KMS-11 (cell line): ENCODE measurements at regions not wholly inside any gene's neighbourhood (a gene's known extent, or its start where the extent isn't known, plus 50 kb on each side); places are given as distances from the start of the nearest gene placed in this dataset.

Experiments used
- H2AFZ ChIP-seq: fragments of 200-600 bp; sonication (generic); 2 replicates; pipeline ENCODE4 v1.6.1; 2016; ENCODE audit warnings: antibody characterized with exemption, mixed run types, low read depth
- H3K27ac ChIP-seq: fragments of 200-600 bp; sonication (generic); 2 replicates; pipeline ENCODE4 v1.6.1; 2016; ENCODE audit warnings: mild to moderate bottlenecking, mixed run types
- H3K27me3 ChIP-seq: fragments of 200-600 bp; sonication (generic); 2 replicates; pipeline ENCODE4 v1.6.1; 2017; ENCODE audit warnings: mild to moderate bottlenecking, low read depth, mixed run types, moderate library complexity; ENCODE audit not compliant: insufficient read depth
- H3K36me3 ChIP-seq: fragments of 200-600 bp; sonication (generic); 2 replicates; pipeline ENCODE4 v1.6.1; 2017; ENCODE audit warnings: mild to moderate bottlenecking, mixed run types; ENCODE audit not compliant: insufficient read depth
- H3K4me1 ChIP-seq: fragments of 200-600 bp; sonication (generic); 2 replicates; pipeline ENCODE4 v1.6.1; 2016; ENCODE audit warnings: mild to moderate bottlenecking, low read depth, mixed run types; ENCODE audit not compliant: poor library complexity, severe bottlenecking
- H3K4me2 ChIP-seq: fragments of 200-600 bp; sonication (generic); 2 replicates; pipeline ENCODE4 v1.7.0; 2016; ENCODE audit warnings: mild to moderate bottlenecking, mixed run types
- H3K4me3 ChIP-seq: fragments of 200-600 bp; sonication (generic); IDR thresholded peaks from 2 replicates; pipeline ENCODE4 v1.6.1; 2017; ENCODE audit warnings: low read depth, low read length, mixed read lengths; ENCODE audit not compliant: insufficient read depth
- H3K79me2 ChIP-seq: fragments of 200-600 bp; sonication (generic); 2 replicates; pipeline ENCODE4 v1.6.1; 2016; ENCODE audit warnings: low read depth, mixed run types; ENCODE audit not compliant: insufficient read depth
- H3K9ac ChIP-seq: fragments of 200-600 bp; sonication (generic); 2 replicates; pipeline ENCODE4 v1.6.1; 2016; ENCODE audit warnings: mild to moderate bottlenecking, mixed run types
- H4K20me1 ChIP-seq: fragments of 200-600 bp; sonication (generic); 2 replicates; pipeline ENCODE4 v1.6.1; 2016; ENCODE audit warnings: mild to moderate bottlenecking, mixed run types; ENCODE audit not compliant: insufficient read depth
- TF ChIP-seq, protein P1 (sequence below): fragments of 200-600 bp; sonication (generic); conservative IDR thresholded peaks from 2 replicates; pipeline ENCODE4 v1.6.1; 2017; ENCODE audit warnings: low read depth, mild to moderate bottlenecking, antibody characterized with exemption, low read length, moderate library complexity, mixed read lengths

DNA sequence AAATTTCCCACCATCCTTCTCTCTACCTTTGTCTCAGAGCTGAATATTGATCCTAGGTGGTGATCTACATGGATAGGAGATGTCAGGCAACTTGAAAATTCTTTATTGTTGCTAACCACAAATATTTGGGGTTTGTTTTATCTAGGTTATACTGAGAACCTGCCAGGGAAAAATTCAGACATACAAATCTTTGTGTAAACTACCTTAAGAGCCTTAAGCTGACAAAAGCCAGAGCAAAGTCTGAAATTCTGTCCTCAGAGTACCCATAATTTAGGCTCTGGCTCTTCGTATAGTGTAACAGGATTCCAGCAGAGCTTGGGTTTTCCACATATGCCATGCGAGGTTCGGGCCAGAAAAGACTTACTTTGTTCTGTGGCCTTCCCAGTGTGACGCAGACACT, 406.7 kb upstream of the MAF start:
- Histone ChIP-seq H3K36me3 (no peaks in the 10 kb centered on the region), H3K4me3 (no peak overlapping the region), H3K27ac (no peak overlapping the region), H3K4me1 (peaks cover 37% of the 10 kb centered on the region), H2AFZ (no peak overlapping the region), H3K4me2 (no peak overlapping the region), H3K27me3 (no peaks in the 10 kb centered on the region), H3K9ac (no peak overlapping the region), H4K20me1 (no peaks in the 10 kb centered on the region), H3K79me2 (no peaks in the 10 kb centered on the region)
- TF ChIP-seq, protein P1, sequence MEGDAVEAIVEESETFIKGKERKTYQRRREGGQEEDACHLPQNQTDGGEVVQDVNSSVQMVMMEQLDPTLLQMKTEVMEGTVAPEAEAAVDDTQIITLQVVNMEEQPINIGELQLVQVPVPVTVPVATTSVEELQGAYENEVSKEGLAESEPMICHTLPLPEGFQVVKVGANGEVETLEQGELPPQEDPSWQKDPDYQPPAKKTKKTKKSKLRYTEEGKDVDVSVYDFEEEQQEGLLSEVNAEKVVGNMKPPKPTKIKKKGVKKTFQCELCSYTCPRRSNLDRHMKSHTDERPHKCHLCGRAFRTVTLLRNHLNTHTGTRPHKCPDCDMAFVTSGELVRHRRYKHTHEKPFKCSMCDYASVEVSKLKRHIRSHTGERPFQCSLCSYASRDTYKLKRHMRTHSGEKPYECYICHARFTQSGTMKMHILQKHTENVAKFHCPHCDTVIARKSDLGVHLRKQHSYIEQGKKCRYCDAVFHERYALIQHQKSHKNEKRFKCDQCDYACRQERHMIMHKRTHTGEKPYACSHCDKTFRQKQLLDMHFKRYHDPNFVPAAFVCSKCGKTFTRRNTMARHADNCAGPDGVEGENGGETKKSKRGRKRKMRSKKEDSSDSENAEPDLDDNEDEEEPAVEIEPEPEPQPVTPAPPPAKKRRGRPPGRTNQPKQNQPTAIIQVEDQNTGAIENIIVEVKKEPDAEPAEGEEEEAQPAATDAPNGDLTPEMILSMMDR, result no peak

DNA sequence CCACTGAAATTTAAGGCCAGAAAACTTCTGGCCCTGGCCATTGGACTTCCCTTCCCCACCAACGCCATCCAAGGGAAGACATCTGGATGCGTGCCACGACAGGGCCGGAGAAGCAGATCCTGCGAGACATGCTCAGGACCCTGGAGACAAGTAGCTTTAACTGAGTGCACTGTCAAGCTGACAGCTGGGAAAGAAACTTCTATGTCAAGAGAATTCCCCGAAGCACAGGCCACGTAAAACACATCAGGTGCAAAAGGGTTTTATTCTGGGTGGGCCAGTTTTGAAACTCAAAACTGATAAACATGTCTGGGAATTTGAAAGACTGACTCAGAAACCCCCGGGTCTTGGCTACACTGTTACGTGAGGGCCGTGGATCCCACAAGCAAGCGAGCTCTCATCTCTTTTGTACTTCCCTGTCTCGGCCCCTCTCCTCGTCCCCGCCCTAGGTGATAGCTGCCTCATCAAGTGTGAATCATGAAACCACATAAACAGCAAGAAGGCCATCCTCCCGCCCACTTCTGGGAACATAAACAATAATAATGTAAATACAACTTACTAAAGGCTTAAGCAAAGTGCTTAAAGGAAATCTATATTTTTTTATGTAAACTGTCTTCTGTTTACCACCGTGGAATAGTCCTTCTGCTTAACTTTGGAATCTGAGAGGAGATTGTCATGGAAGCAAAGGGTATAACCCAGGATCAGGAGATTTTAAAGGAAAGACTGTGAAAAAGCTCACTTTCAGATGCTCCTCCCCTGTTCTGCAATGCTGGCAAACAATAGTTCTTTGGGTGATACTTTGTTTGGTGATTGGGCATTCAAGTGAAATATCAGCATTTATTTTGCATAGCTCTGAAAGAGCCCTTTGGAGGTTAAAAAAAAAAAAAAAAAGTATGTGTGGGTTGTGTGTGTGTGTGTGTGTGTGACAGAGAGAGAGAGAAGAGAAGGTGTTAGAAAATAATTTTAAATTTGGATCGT, 406.0 kb upstream of the MAF start:
- Histone ChIP-seq H2AFZ (no peak overlapping the region), H3K4me1 (peaks cover 37% of the 10 kb centered on the region), H3K27me3 (no peaks in the 10 kb centered on the region), H3K4me2 (no peak overlapping the region), H4K20me1 (no peaks in the 10 kb centered on the region), H3K36me3 (no peaks in the 10 kb centered on the region), H3K79me2 (no peaks in the 10 kb centered on the region), H3K4me3 (no peak overlapping the region), H3K9ac (no peak overlapping the region), H3K27ac (no peak overlapping the region)
- TF ChIP-seq, protein P1, result no peak

DNA sequence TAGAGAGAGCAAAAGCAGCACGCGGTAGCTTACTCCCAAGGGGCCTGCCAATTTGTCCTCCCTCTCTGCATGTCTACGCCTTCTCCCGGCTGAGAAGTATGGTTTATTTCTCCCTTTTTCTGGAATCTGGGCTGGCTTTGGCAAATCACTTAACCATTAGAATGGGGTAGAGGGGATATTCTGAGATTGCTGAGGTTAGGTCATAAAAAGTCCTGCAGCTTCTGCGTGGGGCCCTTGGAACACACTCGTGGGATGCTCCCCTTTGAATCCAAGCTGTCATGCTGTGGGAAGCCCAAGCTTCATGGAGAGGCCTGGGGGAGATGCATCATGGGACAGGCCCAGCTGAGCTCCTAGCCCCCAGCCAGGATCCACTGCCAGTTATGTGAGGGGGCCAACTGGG, 403.6 kb upstream of the MAF start:
- H3K27me3 ChIP-seq, result no peaks in the 10 kb centered on the region
- no peak overlapping the region for H3K27ac ChIP-seq
- TF ChIP-seq, protein P1, result no peak
- no peak overlapping the region for H3K4me2 ChIP-seq
- no peaks in the 10 kb centered on the region for H3K36me3 ChIP-seq
- no peaks in the 10 kb centered on the region for H3K79me2 ChIP-seq
- H3K9ac ChIP-seq, result no peak overlapping the region
- H3K4me1 ChIP-seq, result peaks cover 39% of the 10 kb centered on the region
- H2AFZ ChIP-seq, result no peak overlapping the region
- H3K4me3 ChIP-seq, result no peak overlapping the region
- H4K20me1 ChIP-seq, result no peaks in the 10 kb centered on the region

DNA sequence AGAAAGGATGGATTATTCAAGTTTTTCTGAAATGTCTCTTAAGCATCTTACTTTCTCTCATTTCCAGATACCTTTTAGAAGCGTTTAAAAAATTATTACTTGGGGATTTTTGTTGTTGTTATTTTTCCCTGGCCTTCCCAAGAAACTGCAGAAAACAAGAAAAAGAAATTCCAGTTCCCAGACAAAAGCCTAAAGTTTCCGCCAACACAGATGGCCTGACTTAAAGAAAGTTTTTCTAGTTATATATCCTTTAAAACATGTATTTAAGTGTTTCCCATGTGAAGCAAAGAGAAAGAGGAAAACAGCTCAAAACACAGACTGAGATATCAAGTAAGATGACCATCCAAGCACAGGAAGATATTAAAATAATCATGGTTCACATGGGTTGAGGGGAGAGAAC, 401.7 kb upstream of the MAF start:
- Histone ChIP-seq H3K27me3 (no peaks in the 10 kb centered on the region), H3K36me3 (no peaks in the 10 kb centered on the region), H3K4me2 (no peak overlapping the region), H3K4me3 (no peak overlapping the region), H3K27ac (no peak overlapping the region), H2AFZ (no peak overlapping the region), H3K9ac (no peak overlapping the region), H3K4me1 (peaks cover 40% of the 10 kb centered on the region), H3K79me2 (no peaks in the 10 kb centered on the region), H4K20me1 (no peaks in the 10 kb centered on the region)
- TF ChIP-seq, protein P1, result no peak
